ENCODE measurements at regions not wholly inside any gene's neighbourhood (a gene's known extent, or its start where the extent isn't known, plus 50 kb on each side); places are given as distances from the start of the nearest gene placed in this dataset.
A peak's percentile ranks its signal among the peaks of the same experiment; 100 is the strongest.
"Not testable (repeated sequence)": the region's sequence is repeated elsewhere in the genome, so short reads cannot be mapped to it uniquely, and the experiment has no call there.

DNA sequence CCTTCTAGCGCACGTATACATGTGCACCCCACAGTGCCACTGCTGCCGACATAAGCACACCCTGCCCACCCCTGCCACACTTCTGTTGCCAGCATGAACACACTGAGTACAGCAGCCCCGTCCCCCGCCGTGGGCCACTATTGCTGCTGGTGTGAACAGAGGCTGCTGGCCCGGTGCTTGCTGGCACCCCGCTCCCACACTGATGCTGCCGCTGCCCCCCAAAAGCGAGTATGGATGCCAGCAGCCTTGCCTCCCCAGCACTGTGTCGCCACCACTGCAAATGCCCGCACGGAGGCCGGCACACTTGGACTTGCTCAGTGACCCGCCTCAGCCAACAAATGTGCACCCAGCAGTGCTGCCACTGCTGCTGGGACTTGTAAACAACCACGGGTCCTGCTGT lies 872.4 kb upstream of the ATXN7L3B start:
- Histone ChIP-seq H3K27ac (ENCODE audit: low read length) (no peak overlapping the region), H3K27me3 (replicated peaks; ENCODE audit: insufficient read depth, low read length) (no peaks in the 10 kb centered on the region), H3K4me2 (ENCODE audit: low read depth, low read length) (no peak overlapping the region), H3K36me3 (replicated peaks; ENCODE audit: insufficient read depth, low read length) (no peaks in the 10 kb centered on the region), H3K79me2 (ENCODE audit: low read length) (no peaks in the 10 kb centered on the region), H3K9ac (ENCODE audit: low read length) (no peak overlapping the region), H3K9me2 (replicated peaks; ENCODE audit: insufficient read depth, low read length) (no peaks in the 10 kb centered on the region), H2AFZ (ENCODE audit: low read length) (no peak overlapping the region), H3K4me3 (ENCODE audit: low read length) (no peak overlapping the region), H3F3A (ENCODE audit: insufficient read depth, low read length) (no peaks in the 10 kb centered on the region), H3K4me1 (ENCODE audit: low read length) (no peaks in the 10 kb centered on the region), H3K9me3 (replicated peaks; ENCODE audit: insufficient read depth, low read length) (no peaks in the 10 kb centered on the region; the same call in 1 of the 2 replicates), H4K20me1 (ENCODE audit: insufficient read depth, low read length) (no peaks in the 10 kb centered on the region)
- TF ChIP-seq EZH2 (optimal IDR thresholded peaks at IDR 0.05; ENCODE audit: low read depth, low read length) (no peak), EZH2phosphoT487 (IDR thresholded peaks at IDR 0.05; ENCODE audit: low read length) (no peak)
- TF ChIP-seq, protein P1, sequence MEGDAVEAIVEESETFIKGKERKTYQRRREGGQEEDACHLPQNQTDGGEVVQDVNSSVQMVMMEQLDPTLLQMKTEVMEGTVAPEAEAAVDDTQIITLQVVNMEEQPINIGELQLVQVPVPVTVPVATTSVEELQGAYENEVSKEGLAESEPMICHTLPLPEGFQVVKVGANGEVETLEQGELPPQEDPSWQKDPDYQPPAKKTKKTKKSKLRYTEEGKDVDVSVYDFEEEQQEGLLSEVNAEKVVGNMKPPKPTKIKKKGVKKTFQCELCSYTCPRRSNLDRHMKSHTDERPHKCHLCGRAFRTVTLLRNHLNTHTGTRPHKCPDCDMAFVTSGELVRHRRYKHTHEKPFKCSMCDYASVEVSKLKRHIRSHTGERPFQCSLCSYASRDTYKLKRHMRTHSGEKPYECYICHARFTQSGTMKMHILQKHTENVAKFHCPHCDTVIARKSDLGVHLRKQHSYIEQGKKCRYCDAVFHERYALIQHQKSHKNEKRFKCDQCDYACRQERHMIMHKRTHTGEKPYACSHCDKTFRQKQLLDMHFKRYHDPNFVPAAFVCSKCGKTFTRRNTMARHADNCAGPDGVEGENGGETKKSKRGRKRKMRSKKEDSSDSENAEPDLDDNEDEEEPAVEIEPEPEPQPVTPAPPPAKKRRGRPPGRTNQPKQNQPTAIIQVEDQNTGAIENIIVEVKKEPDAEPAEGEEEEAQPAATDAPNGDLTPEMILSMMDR (IDR thresholded peaks at IDR 0.05; ENCODE audit: low read length) = no peak
- no peak for DNase-seq

DNA sequence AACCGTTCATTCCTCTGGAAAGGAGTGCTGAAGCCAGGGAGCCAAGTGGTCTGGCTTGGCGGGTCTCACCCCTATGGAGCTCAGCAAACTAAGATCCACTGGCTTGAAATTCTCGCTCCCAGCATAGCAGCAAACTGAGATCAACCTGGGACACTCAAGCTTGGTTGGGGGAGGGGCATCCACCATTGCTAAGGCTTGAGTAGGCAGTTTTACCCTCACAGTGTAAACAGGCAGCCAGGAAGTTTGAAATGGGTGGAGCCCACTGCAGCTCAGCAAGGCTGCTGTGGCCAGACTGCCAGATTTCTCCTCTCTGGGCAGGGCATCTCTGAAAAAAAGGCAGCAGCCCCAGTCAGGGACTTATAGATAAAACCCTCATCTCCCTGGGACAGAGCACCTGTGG lies 866.1 kb upstream of the ATXN7L3B start:
- Histone ChIP-seq H3K4me2 (ENCODE audit: low read depth, low read length) (peak overlapping the region; percentile 27; the same call in 1 of the 2 replicates), H2AFZ (ENCODE audit: low read length) (peak overlapping the region; percentile 58; the same call in 1 of the 2 replicates)
- H3K4me1 ChIP-seq (ENCODE audit: low read length); H3K9me2 ChIP-seq (replicated peaks; ENCODE audit: insufficient read depth, low read length); H3F3A ChIP-seq (ENCODE audit: insufficient read depth, low read length); H3K9me3 ChIP-seq (replicated peaks; ENCODE audit: insufficient read depth, low read length); H3K9ac ChIP-seq (ENCODE audit: low read length); H3K4me3 ChIP-seq (ENCODE audit: low read length); H3K36me3 ChIP-seq (replicated peaks; ENCODE audit: insufficient read depth, low read length); H3K27me3 ChIP-seq (replicated peaks; ENCODE audit: insufficient read depth, low read length); H4K20me1 ChIP-seq (ENCODE audit: insufficient read depth, low read length); H3K27ac ChIP-seq (ENCODE audit: low read length); H3K79me2 ChIP-seq (ENCODE audit: low read length): not testable (repeated sequence)
- peak; percentile 76 for DNase-seq

DNA sequence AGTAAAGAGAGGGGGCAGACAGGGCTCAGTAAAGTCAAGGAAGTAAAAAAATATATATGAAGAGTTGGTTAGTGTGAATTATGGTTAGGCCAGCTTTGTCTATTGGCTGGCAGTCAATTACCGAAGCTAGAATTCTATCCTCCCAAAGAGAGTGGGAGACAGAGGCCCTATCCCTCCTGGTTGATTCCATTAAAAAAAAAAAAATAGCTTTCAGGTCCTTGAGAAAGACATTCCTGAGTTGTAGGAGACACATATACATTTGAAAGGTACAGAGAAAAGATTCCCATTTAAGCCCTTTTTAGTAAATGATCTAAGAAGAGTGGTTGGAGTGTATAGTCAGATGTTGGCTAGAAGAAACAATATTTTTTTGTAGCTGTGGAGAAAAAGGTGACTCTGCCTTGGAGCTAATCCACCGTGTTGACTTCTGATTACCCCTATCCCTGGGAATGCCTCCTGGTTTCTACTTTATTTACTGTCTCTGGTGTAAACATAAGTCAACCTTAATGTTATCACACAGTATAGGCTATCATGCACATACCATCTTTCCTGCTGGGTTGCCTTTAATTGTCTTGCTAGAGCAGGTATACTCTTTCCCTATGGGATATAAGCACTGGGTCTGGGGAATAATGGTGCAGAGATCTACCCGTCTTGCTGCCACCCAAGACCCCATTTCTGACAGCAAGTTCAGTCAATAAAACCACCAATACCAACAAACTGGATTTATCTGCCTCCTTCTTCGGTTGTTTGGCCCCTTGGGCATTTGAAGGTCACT lies 859.9 kb upstream of the ATXN7L3B start:
- H3K9me3 ChIP-seq (replicated peaks; ENCODE audit: insufficient read depth, low read length) = no peaks in the 10 kb centered on the region

More for the DNA sequence above, 859.9 kb upstream of the ATXN7L3B start:
- Histone ChIP-seq H4K20me1 (ENCODE audit: insufficient read depth, low read length) (no peaks in the 10 kb centered on the region), H3K27me3 (replicated peaks; ENCODE audit: insufficient read depth, low read length) (no peaks in the 10 kb centered on the region), H3K9me2 (replicated peaks; ENCODE audit: insufficient read depth, low read length) (no peaks in the 10 kb centered on the region), H3F3A (ENCODE audit: insufficient read depth, low read length) (no peaks in the 10 kb centered on the region), H3K4me1 (ENCODE audit: low read length) (no peaks in the 10 kb centered on the region), H3K36me3 (replicated peaks; ENCODE audit: insufficient read depth, low read length) (no peaks in the 10 kb centered on the region), H3K27ac (ENCODE audit: low read length) (no peak overlapping the region), H3K79me2 (ENCODE audit: low read length) (no peaks in the 10 kb centered on the region), H3K4me2 (ENCODE audit: low read depth, low read length) (no peak overlapping the region), H2AFZ (ENCODE audit: low read length) (no peak overlapping the region), H3K9ac (ENCODE audit: low read length) (no peak overlapping the region), H3K4me3 (ENCODE audit: low read length) (no peak overlapping the region)
- DNase-seq = no peak
- TF ChIP-seq EZH2 (optimal IDR thresholded peaks at IDR 0.05; ENCODE audit: low read depth, low read length) (no peak), EZH2phosphoT487 (IDR thresholded peaks at IDR 0.05; ENCODE audit: low read length) (no peak)
- TF ChIP-seq, protein P1 (IDR thresholded peaks at IDR 0.05; ENCODE audit: low read length) = no peak

All from MM.1S (cell line).